ENCODE measurements at regions not wholly inside any gene's neighbourhood (a gene's known extent, or its start where the extent isn't known, plus 50 kb on each side); places are given as distances from the start of the nearest gene placed in this dataset.

DNA sequence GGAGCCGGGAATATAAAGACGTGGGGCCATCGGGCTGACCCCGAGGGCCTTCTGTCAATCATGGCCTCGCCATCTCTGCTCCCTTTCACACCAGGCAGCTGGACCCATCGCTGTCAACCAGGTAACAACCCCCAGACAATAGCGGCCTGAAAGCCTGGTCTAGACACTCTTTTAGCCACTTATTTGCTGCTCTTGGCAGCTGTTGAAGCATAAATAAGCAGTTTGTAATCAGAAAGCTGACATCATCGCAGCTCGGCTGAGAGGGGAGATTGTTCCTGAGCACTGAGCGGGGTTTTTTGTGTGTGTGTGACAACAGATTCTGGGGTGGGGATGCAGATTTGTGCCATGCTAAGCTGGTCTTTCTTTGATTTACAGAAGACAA lies 423.6 kb upstream of the POU3F3 start:
- TF ChIP-seq, protein P1, sequence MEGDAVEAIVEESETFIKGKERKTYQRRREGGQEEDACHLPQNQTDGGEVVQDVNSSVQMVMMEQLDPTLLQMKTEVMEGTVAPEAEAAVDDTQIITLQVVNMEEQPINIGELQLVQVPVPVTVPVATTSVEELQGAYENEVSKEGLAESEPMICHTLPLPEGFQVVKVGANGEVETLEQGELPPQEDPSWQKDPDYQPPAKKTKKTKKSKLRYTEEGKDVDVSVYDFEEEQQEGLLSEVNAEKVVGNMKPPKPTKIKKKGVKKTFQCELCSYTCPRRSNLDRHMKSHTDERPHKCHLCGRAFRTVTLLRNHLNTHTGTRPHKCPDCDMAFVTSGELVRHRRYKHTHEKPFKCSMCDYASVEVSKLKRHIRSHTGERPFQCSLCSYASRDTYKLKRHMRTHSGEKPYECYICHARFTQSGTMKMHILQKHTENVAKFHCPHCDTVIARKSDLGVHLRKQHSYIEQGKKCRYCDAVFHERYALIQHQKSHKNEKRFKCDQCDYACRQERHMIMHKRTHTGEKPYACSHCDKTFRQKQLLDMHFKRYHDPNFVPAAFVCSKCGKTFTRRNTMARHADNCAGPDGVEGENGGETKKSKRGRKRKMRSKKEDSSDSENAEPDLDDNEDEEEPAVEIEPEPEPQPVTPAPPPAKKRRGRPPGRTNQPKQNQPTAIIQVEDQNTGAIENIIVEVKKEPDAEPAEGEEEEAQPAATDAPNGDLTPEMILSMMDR (IDR thresholded peaks at IDR 0.05 in 2 of 3, conservative IDR thresholded peaks at IDR 0.05 in 1 of 3; ENCODE audit: borderline replicate concordance in 1 of 3, insufficient read depth in 1 of 3, low read depth in 2 of 3, low read length in 2 of 3): no peak
- no peak for TF ChIP-seq POLR2A (IDR thresholded peaks at IDR 0.05; ENCODE audit: borderline replicate concordance, extremely low read depth, insufficient read depth, insufficient read length)
